Mesendoderm (in vitro differentiated cells): ENCODE measurements at regions not wholly inside any gene's neighbourhood (a gene's known extent, or its start where the extent isn't known, plus 50 kb on each side); places are given as distances from the start of the nearest gene placed in this dataset.

Experiments used
- DNase-seq: peaks from one replicate; pipeline ENCODE4 v3.0.0; 2013
- H2AK5ac ChIP-seq: 2 replicates; pipeline ENCODE4 v1.6.1; 2013; ENCODE audit warnings: low read length, inconsistent platforms
- H2BK120ac ChIP-seq: 2 replicates; pipeline ENCODE4 v1.6.1; 2013; ENCODE audit warnings: low read depth, mild to moderate bottlenecking, low read length, moderate library complexity, mixed read lengths
- H2BK15ac ChIP-seq: replicated peaks from 2 replicates; pipeline ENCODE4 v1.6.1; 2013; ENCODE audit warnings: low read depth, mild to moderate bottlenecking, moderate library complexity
- H2BK5ac ChIP-seq: 2 replicates; pipeline ENCODE4 v1.6.1; 2013; ENCODE audit warnings: low read length, inconsistent platforms
- H3K18ac ChIP-seq: 2 replicates; pipeline ENCODE4 v1.6.1; 2013; ENCODE audit warnings: mild to moderate bottlenecking, low read length, mixed read lengths
- H3K23ac ChIP-seq: one replicate; pipeline ENCODE4 v1.6.1; 2013; ENCODE audit warnings: low read length
- H3K27ac ChIP-seq: 2 replicates; pipeline ENCODE4 v1.5.1; 2013; ENCODE audit warnings: low read depth, mild to moderate bottlenecking, inconsistent platforms, low read length, moderate library complexity
- H3K27me3 ChIP-seq: 2 replicates; pipeline ENCODE4 v1.6.1; 2013; ENCODE audit warnings: low read length, control low read depth, mild to moderate bottlenecking, inconsistent platforms; ENCODE audit not compliant: insufficient read depth, poor library complexity
- H3K36me3 ChIP-seq: 2 replicates; pipeline ENCODE4 v1.6.1; 2013; ENCODE audit warnings: low read length, inconsistent platforms; ENCODE audit not compliant: control insufficient read depth, insufficient read depth
- H3K4ac ChIP-seq: one replicate; pipeline ENCODE4 v1.6.1; 2013; ENCODE audit warnings: low read depth, mild to moderate bottlenecking, low read length, moderate library complexity
- H3K4me1 ChIP-seq: 2 replicates; pipeline ENCODE4 v1.6.1; 2013; ENCODE audit warnings: low read depth, low read length, inconsistent platforms; ENCODE audit not compliant: control insufficient read depth
- H3K4me2 ChIP-seq: 2 replicates; pipeline ENCODE4 v1.6.1; 2013; ENCODE audit warnings: low read length
- H3K4me3 ChIP-seq: 2 replicates; pipeline ENCODE4 v1.5.1; 2013; ENCODE audit warnings: mild to moderate bottlenecking, low read length
- H3K56ac ChIP-seq: one replicate; pipeline ENCODE4 v1.6.1; 2013; ENCODE audit warnings: low read length
- H3K79me1 ChIP-seq: 2 replicates; pipeline ENCODE4 v1.6.1; 2013; ENCODE audit warnings: low read length, inconsistent platforms
- H3K79me2 ChIP-seq: 2 replicates; pipeline ENCODE4 v1.6.1; 2013; ENCODE audit warnings: mild to moderate bottlenecking, low read length; ENCODE audit not compliant: control insufficient read depth, insufficient read depth
- H3K9ac ChIP-seq: 2 replicates; pipeline ENCODE4 v1.6.1; 2013; ENCODE audit warnings: low read length, inconsistent platforms
- H4K5ac ChIP-seq: one replicate; pipeline ENCODE4 v1.6.1; 2013; ENCODE audit warnings: low read length
- H4K8ac ChIP-seq: one replicate; pipeline ENCODE4 v1.6.1; 2013; ENCODE audit warnings: low read depth, mild to moderate bottlenecking, control low read depth, low read length, moderate library complexity
- WGBS: extraction: QIAGEN DNeasy Blood & Tissue Kit; methylation state at CpG from one replicate; pipeline ENCODE4 v1.1.7; 2013; ENCODE audit warnings: low lambda C conversion rate, missing lambda C conversion rate; ENCODE audit not compliant: insufficient coverage; ENCODE audit errors: extremely low coverage; 5-methylcytosine and 5-hydroxymethylcytosine counted together

DNA sequence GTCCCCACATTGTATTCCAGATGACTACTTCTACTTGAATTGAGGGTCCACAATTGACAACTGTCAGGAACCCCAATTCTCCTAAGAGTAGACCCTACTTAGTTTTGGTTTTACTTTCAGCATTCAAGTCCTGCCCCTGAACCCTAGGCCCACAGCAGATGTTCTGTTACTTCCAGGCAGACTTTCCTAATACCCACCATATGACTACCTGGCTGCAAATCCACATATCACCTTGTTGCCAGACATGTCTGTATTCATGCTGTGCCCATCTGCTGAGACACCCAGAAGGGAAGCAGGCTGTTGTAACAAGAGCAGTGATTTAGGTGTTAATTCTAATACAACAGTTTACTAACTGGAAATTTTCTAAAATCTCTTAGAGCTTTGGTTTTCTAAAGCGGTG is 235.1 kb upstream of the CCDC54 start:
- Histone ChIP-seq H4K5ac (peak overlapping the region; percentile 62), H2AK5ac (no peak overlapping the region), H3K9ac (no peak overlapping the region), H3K56ac (peak overlapping the region; percentile 36), H3K4me3 (no peak overlapping the region), H3K79me2 (no peaks in the 10 kb centered on the region), H3K36me3 (no peaks in the 10 kb centered on the region), H4K8ac (no peak overlapping the region), H3K27me3 (no peaks in the 10 kb centered on the region), H3K4me1 (peaks cover 2% of the 10 kb centered on the region), H3K4me2 (no peak overlapping the region), H3K18ac (peak overlapping the region; percentile 86), H2BK15ac (no peak overlapping the region), H2BK120ac (no peak overlapping the region), H3K79me1 (no peaks in the 10 kb centered on the region), H3K4ac (peak overlapping the region; percentile 36), H3K27ac (peak overlapping the region; percentile 51), H2BK5ac (peak overlapping the region; percentile 94), H3K23ac (no peak overlapping the region)
- DNase-seq = peak; percentile 92
- no CpG with 5 or more reads among the region's 1 CpG for WGBS

DNA sequence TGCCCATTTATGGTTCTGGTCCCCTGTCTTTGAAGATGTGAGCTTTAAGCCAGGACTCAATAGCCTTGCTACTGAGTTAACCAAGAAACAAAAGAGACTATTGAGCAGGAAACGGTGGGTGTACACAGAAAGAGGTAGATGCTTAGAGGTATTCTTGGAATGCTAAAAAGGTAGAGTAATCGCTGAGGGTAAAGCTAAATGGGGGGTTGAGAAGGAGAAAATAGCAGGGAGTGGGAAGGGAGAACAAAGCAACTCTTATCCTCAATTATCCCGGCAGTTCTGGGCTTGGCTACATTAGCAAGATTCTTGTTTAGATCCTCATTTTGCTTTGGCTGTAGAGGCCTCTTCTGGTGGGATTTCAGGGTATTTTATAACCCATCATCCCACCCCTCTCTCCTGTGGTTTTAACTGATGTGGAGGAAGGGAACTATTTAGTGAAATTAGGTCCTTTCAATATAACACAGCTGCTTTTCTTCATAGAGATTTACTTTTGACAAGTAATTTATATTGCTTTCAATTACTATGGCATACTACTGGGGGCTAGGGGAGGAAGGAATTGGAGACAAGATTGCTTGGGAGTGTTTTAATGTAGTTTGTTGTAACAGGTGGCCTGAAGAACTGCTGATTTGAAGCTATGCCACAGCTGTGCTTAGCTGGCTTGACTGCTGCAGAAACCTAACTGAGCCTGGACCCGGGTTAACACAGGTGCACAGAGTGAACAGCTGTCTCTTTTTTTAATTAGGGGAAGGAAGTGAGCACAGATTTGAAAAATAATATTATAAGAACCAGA is 234.3 kb upstream of the CCDC54 start:
- Histone ChIP-seq H3K4ac (no peak overlapping the region), H3K27me3 (no peaks in the 10 kb centered on the region), H2BK120ac (no peak overlapping the region), H2BK15ac (no peak overlapping the region), H3K56ac (peak overlapping the region; percentile 62), H4K8ac (no peak overlapping the region), H3K79me1 (no peaks in the 10 kb centered on the region), H3K36me3 (no peaks in the 10 kb centered on the region), H2AK5ac (no peak overlapping the region), H3K9ac (no peak overlapping the region), H3K4me3 (no peak overlapping the region), H3K27ac (peak overlapping the region; percentile 39), H3K18ac (no peak overlapping the region), H4K5ac (no peak overlapping the region), H3K4me1 (peaks cover 2% of the 10 kb centered on the region), H3K4me2 (no peak overlapping the region), H3K79me2 (no peaks in the 10 kb centered on the region), H2BK5ac (no peak overlapping the region), H3K23ac (no peak overlapping the region)
- peak; percentile 87 for DNase-seq
- no CpG with 5 or more reads among the region's 4 CpGs for WGBS

DNA sequence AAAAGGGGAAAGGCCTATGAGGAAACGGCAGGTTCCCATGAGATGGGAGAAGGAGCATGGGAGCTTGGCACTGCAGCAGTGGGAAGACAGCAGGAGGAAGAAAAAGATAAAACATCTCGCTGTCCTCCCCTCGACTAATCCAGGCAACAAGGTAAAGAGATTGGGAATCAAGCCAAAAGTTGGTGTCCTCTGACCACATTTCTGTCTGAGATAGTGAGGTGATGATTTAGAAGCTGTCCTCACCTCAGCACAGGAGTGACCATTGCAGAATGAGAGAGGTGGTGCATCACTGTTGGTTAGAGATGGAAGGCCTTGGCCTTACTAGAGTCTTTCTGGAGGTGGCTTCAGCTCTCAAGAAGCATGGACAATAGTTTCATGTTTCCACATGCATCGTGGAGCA is 226.6 kb upstream of the CCDC54 start:
- no peak overlapping the region for H4K5ac ChIP-seq

DNA sequence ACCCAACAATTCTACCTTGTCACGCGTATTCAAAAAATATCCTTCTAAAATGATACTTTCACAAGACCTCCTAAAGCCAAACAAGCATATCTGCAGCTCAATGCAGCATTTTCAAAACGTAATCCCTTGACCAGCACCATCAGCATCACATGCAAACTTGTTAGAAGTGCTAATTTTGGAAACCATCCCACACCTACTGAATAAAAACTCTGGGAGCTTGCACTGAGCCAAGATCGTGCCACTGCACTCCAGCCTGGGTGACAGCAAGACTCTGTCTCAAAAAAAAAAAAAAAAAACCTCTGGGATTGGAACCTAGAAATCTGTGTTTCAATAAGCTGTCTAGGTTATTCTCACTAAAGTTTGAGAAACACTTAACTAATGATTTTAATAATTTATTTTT is 223.3 kb upstream of the CCDC54 start:
- Histone ChIP-seq H3K4me2 (no peak overlapping the region), H2BK5ac (no peak overlapping the region), H3K27ac (no peak overlapping the region), H3K9ac (no peak overlapping the region), H3K36me3 (no peaks in the 10 kb centered on the region), H3K4me1 (no peaks in the 10 kb centered on the region), H3K18ac (no peak overlapping the region), H3K56ac (no peak overlapping the region), H2BK15ac (no peak overlapping the region), H3K23ac (no peak overlapping the region), H3K4me3 (no peak overlapping the region), H2BK120ac (no peak overlapping the region), H4K8ac (no peak overlapping the region), H3K79me1 (no peaks in the 10 kb centered on the region), H4K5ac (no peak overlapping the region), H2AK5ac (no peak overlapping the region), H3K27me3 (no peaks in the 10 kb centered on the region), H3K79me2 (no peaks in the 10 kb centered on the region), H3K4ac (no peak overlapping the region)
- WGBS = no CpG with 5 or more reads among the region's 4 CpGs
- DNase-seq = no peak

More for the DNA sequence above, 226.6 kb upstream of the CCDC54 start:
- Histone ChIP-seq H2BK120ac (no peak overlapping the region), H3K79me1 (no peaks in the 10 kb centered on the region), H3K18ac (no peak overlapping the region), H3K36me3 (no peaks in the 10 kb centered on the region), H3K56ac (no peak overlapping the region), H3K4me2 (no peak overlapping the region), H2BK5ac (no peak overlapping the region), H3K4me3 (no peak overlapping the region), H3K4ac (no peak overlapping the region), H2BK15ac (no peak overlapping the region), H4K8ac (no peak overlapping the region), H3K9ac (no peak overlapping the region), H3K4me1 (no peaks in the 10 kb centered on the region), H3K27ac (no peak overlapping the region), H2AK5ac (no peak overlapping the region), H3K23ac (no peak overlapping the region), H3K79me2 (no peaks in the 10 kb centered on the region), H3K27me3 (no peaks in the 10 kb centered on the region)
- DNase-seq = no peak
- whole genome bisulfite sequencing = no CpG with 5 or more reads among the region's 4 CpGs

DNA sequence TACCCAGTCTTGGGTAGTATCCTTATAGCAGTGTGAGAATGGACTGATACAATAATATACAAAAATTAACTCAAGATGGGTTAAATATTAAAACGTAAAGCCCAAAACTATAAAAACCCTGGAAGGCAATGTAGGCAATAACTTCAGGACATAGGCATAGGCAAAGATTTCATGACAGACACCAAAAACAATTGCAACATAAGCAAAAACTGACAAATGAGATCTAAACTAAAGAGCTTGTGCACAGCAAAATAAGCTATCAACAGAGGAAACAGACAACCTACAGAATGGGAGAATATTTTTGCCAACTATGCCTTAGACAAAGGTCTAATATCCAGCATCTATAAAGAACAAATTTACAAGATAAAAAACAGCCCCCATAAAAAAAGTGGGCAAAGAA is 204.8 kb upstream of the CCDC54 start:
- Histone ChIP-seq H3K56ac (no peak overlapping the region), H3K27me3 (no peaks in the 10 kb centered on the region), H2BK120ac (no peak overlapping the region), H3K4me2 (no peak overlapping the region), H3K23ac (no peak overlapping the region), H3K79me1 (no peaks in the 10 kb centered on the region), H3K79me2 (no peaks in the 10 kb centered on the region), H2BK15ac (no peak overlapping the region), H3K27ac (no peak overlapping the region), H3K18ac (no peak overlapping the region), H4K5ac (no peak overlapping the region), H2AK5ac (no peak overlapping the region), H2BK5ac (no peak overlapping the region), H3K4ac (no peak overlapping the region), H3K4me3 (no peak overlapping the region), H4K8ac (no peak overlapping the region), H3K36me3 (no peaks in the 10 kb centered on the region), H3K4me1 (no peaks in the 10 kb centered on the region), H3K9ac (no peak overlapping the region)
- no CpG with 5 or more reads among the region's 1 CpG for WGBS
- no peak for DNase-seq

DNA sequence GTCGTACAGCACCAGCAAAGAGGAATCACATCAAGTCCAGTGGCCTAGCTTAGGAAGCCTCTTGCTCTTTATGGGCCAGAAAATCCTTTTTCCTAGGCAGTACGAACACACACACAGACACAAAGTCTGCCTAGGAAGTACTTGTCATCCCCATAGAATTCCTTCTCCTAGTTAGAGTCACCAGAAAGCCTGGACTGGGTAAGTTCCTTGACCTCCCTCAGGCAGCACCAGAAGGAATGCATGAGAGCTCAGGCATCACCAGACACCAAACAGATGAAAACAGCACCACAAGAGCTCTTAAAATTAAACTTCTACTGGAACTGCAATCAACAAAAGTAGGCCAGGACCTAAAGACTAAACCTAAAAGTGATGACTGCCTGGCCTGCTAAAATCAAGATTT is 192.9 kb upstream of the CCDC54 start:
- Histone ChIP-seq H3K56ac (no peak overlapping the region), H2BK120ac (no peak overlapping the region), H2AK5ac (no peak overlapping the region), H3K4me2 (no peak overlapping the region), H3K18ac (no peak overlapping the region), H3K79me1 (no peaks in the 10 kb centered on the region), H3K9ac (no peak overlapping the region), H3K27ac (no peak overlapping the region), H3K79me2 (no peaks in the 10 kb centered on the region), H3K36me3 (no peaks in the 10 kb centered on the region), H2BK15ac (no peak overlapping the region), H3K4ac (no peak overlapping the region), H3K4me3 (no peak overlapping the region), H3K23ac (no peak overlapping the region), H3K4me1 (no peaks in the 10 kb centered on the region), H4K5ac (no peak overlapping the region), H3K27me3 (no peaks in the 10 kb centered on the region), H2BK5ac (no peak overlapping the region), H4K8ac (no peak overlapping the region)
- WGBS = no CpG with 5 or more reads among the region's 2 CpGs
- DNase-seq = peak; percentile 19
